ENCODE measurements at regions not wholly inside any gene's neighbourhood (a gene's known extent, or its start where the extent isn't known, plus 50 kb on each side); places are given as distances from the start of the nearest gene placed in this dataset.

GRCh38 chr4:72984351-72984750, 85.2 kb downstream of the COX18 start:
- DNase-seq (ENCODE audit: low read depth): no peak
- no peak overlapping the region for H3K4me3 ChIP-seq (ENCODE audit: low read depth, low read length)
- no peak for TF ChIP-seq CTCF (IDR thresholded peaks at IDR 0.05; ENCODE audit: low read depth, low read length, missing control alignments)

GRCh38 chr4:72983709-72984108, 85.8 kb downstream of the COX18 start:
- DNase-seq (ENCODE audit: low read depth): no peak
- no peak for TF ChIP-seq CTCF (IDR thresholded peaks at IDR 0.05; ENCODE audit: low read depth, low read length, missing control alignments)
- no peak overlapping the region for H3K4me3 ChIP-seq (ENCODE audit: low read depth, low read length)

- no peak for DNase-seq (ENCODE audit: low read depth)
- TF ChIP-seq CTCF (IDR thresholded peaks at IDR 0.05; ENCODE audit: low read depth, low read length, missing control alignments): no peak
- no peak overlapping the region for H3K4me3 ChIP-seq (ENCODE audit: low read depth, low read length)
These were observed 91.5 kb downstream of the COX18 start for GRCh38 chr4:72977936-72978485.

GRCh38 chr4:72975488-72975784, 94.1 kb downstream of the COX18 start:
- no peak overlapping the region for H3K4me3 ChIP-seq (ENCODE audit: low read depth, low read length)
- DNase-seq (ENCODE audit: low read depth): no peak
- no peak for TF ChIP-seq CTCF (IDR thresholded peaks at IDR 0.05; ENCODE audit: low read depth, low read length, missing control alignments)

GRCh38 chr4:72974694-72975487, 94.6 kb downstream of the COX18 start:
- no peak overlapping the region for H3K4me3 ChIP-seq (ENCODE audit: low read depth, low read length)
- DNase-seq (ENCODE audit: low read depth): no peak
- no peak for TF ChIP-seq CTCF (IDR thresholded peaks at IDR 0.05; ENCODE audit: low read depth, low read length, missing control alignments)

GRCh38 chr4:72971572-72971971, 97.9 kb downstream of the COX18 start:
- no peak for TF ChIP-seq CTCF (IDR thresholded peaks at IDR 0.05; ENCODE audit: low read depth, low read length, missing control alignments)
- DNase-seq (ENCODE audit: low read depth): no peak
- no peak overlapping the region for H3K4me3 ChIP-seq (ENCODE audit: low read depth, low read length)

GRCh38 chr4:72970756-72971155, 98.8 kb downstream of the COX18 start:
- DNase-seq (ENCODE audit: low read depth): no peak
- no peak overlapping the region for H3K4me3 ChIP-seq (ENCODE audit: low read depth, low read length)
- no peak for TF ChIP-seq CTCF (IDR thresholded peaks at IDR 0.05; ENCODE audit: low read depth, low read length, missing control alignments)
